Stomach (tissue), 4 donors: ENCODE measurements at regions not wholly inside any gene's neighbourhood (a gene's known extent, or its start where the extent isn't known, plus 50 kb on each side); places are given as distances from the start of the nearest gene placed in this dataset.

Source experiments
- EP300 ChIP-seq: sonication (generic); formaldehyde crosslinking; IDR thresholded peaks from one replicate; pipeline ENCODE4 v1.6.1; 2017; ENCODE audit warnings: antibody characterized with exemption
- TF ChIP-seq, protein P1 (sequence below), 7 experiments: fragments of 450-650 bp in 4 of 7; fragments of 200-600 bp in 3 of 7; sonication (generic) in 3 of 7; IDR thresholded peaks; one replicate each; pipeline ENCODE4 v1.5.1; 2016 to 2019; ENCODE audit warnings: antibody characterized with exemption in 7 of 7, control low read depth in 2 of 7, mild to moderate bottlenecking in 1 of 7

GRCh38 chr16:6317934-6318333 lies 1014.7 kb upstream of the RBFOX1 start:
- TF ChIP-seq, protein P1, sequence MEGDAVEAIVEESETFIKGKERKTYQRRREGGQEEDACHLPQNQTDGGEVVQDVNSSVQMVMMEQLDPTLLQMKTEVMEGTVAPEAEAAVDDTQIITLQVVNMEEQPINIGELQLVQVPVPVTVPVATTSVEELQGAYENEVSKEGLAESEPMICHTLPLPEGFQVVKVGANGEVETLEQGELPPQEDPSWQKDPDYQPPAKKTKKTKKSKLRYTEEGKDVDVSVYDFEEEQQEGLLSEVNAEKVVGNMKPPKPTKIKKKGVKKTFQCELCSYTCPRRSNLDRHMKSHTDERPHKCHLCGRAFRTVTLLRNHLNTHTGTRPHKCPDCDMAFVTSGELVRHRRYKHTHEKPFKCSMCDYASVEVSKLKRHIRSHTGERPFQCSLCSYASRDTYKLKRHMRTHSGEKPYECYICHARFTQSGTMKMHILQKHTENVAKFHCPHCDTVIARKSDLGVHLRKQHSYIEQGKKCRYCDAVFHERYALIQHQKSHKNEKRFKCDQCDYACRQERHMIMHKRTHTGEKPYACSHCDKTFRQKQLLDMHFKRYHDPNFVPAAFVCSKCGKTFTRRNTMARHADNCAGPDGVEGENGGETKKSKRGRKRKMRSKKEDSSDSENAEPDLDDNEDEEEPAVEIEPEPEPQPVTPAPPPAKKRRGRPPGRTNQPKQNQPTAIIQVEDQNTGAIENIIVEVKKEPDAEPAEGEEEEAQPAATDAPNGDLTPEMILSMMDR (IDR thresholded peaks at IDR 0.05), result no peak
- no peak for TF ChIP-seq EP300
